Smooth muscle cell (in vitro differentiated cells): ENCODE measurements at regions not wholly inside any gene's neighbourhood (a gene's known extent, or its start where the extent isn't known, plus 50 kb on each side); places are given as distances from the start of the nearest gene placed in this dataset.

Experiments used
- DNase-seq: peaks from one replicate; lab custom pipeline; 2025; ENCODE audit not compliant: unreplicated experiment; lab: John Stamatoyannopoulos, UW
- H2AFZ ChIP-seq: fragments of 200-600 bp; sonication (generic); 2 replicates; pipeline ENCODE4 v1.6.0; 2016; ENCODE audit warnings: antibody characterized with exemption, low read depth, mild to moderate bottlenecking
- H3F3A ChIP-seq: fragments of 200-600 bp; sonication (generic); 2 replicates; pipeline ENCODE4 v1.6.0; 2017; ENCODE audit warnings: antibody characterized with exemption, low read depth
- H3K27ac ChIP-seq: fragments of 200-600 bp; sonication (generic); 2 replicates; pipeline ENCODE4 v1.5.1; 2016; ENCODE audit warnings: low read depth, mild to moderate bottlenecking
- H3K27me3 ChIP-seq: fragments of 200-600 bp; sonication (generic); 2 replicates; pipeline ENCODE4 v1.6.1; 2016; ENCODE audit warnings: low read depth, mild to moderate bottlenecking
- H3K36me3 ChIP-seq: fragments of 200-600 bp; sonication (generic); 2 replicates; pipeline ENCODE4 v1.5.1; 2016; ENCODE audit warnings: low read depth
- H3K4me1 ChIP-seq: fragments of 200-600 bp; sonication (generic); 2 replicates; pipeline ENCODE4 v1.5.1; 2016; ENCODE audit warnings: low read depth
- H3K4me2 ChIP-seq: fragments of 200-600 bp; sonication (generic); 2 replicates; pipeline ENCODE4 v1.6.0; 2016; ENCODE audit warnings: mild to moderate bottlenecking
- H3K4me3 ChIP-seq: fragments of 200-600 bp; sonication (generic); 2 replicates; pipeline ENCODE4 v1.5.1; 2016; ENCODE audit warnings: mild to moderate bottlenecking
- H3K79me2 ChIP-seq: fragments of 200-600 bp; sonication (generic); 2 replicates; pipeline ENCODE4 v1.6.0; 2016; ENCODE audit warnings: low read depth, mild to moderate bottlenecking
- H3K9ac ChIP-seq: fragments of 200-600 bp; sonication (generic); 2 replicates; pipeline ENCODE4 v1.6.0; 2016; ENCODE audit warnings: low read depth
- H3K9me3 ChIP-seq: fragments of 200-600 bp; sonication (generic); replicated peaks from 2 replicates; pipeline ENCODE4 v1.5.1; 2016; ENCODE audit warnings: low read depth
- H4K20me1 ChIP-seq: fragments of 200-600 bp; sonication (generic); 2 replicates; pipeline ENCODE4 v1.6.0; 2016; ENCODE audit warnings: low read depth
- CTCF ChIP-seq: fragments of 200-600 bp; sonication (generic); IDR thresholded peaks from 2 replicates; pipeline ENCODE4 v1.5.1; 2017; ENCODE audit warnings: borderline replicate concordance, mild to moderate bottlenecking, antibody characterized with exemption; ENCODE audit not compliant: insufficient read depth, poor library complexity, severe bottlenecking
- WGBS: methylation state at CpG from one replicate; pipeline ENCODE4 v1.1.7; 2016; ENCODE audit warnings: low lambda C conversion rate; 5-methylcytosine and 5-hydroxymethylcytosine counted together

GRCh38 chr16:26705346-26705745, 361.4 kb upstream of the C16orf82 start:
- Histone ChIP-seq H3K4me1 (no peaks in the 10 kb centered on the region), H3K4me3 (no peak overlapping the region), H3K4me2 (no peak overlapping the region), H4K20me1 (no peaks in the 10 kb centered on the region), H3K36me3 (no peaks in the 10 kb centered on the region), H3K79me2 (no peaks in the 10 kb centered on the region), H3F3A (no peaks in the 10 kb centered on the region), H3K27me3 (no peaks in the 10 kb centered on the region), H3K9ac (no peak overlapping the region), H3K27ac (no peak overlapping the region), H3K9me3 (no peaks in the 10 kb centered on the region), H2AFZ (no peak overlapping the region)
- TF ChIP-seq CTCF: no peak
- DNase-seq: no peak
- WGBS: 86% methylated on average over 1 of the region's 1 CpG

DNA sequence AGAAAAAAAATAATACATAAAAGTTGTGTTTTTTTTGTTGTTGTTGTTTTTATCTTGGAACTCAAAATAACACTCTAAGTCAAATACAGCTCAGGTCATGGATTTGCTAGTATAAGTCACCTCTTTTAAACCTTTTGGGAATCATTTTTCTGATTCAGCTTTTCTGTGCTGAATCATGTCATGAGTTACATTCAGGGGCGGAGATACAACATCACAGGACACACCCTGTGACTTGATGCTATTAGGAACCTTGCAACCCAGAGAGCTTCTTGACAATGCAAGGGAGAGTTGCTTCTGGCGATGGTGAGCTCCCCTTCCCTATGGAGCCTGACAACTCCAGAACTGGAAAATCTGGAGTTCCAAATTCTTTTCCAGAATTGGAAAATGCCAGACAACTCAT, 358.3 kb upstream of the C16orf82 start:
- Histone ChIP-seq H3K36me3 (no peaks in the 10 kb centered on the region), H3F3A (no peaks in the 10 kb centered on the region), H3K27me3 (no peaks in the 10 kb centered on the region), H3K79me2 (no peaks in the 10 kb centered on the region), H3K27ac (no peak overlapping the region), H3K9me3 (no peaks in the 10 kb centered on the region), H4K20me1 (no peaks in the 10 kb centered on the region), H3K4me3 (no peak overlapping the region), H3K9ac (no peak overlapping the region), H3K4me1 (peaks cover 3% of the 10 kb centered on the region), H2AFZ (no peak overlapping the region), H3K4me2 (no peak overlapping the region)
- no peak for TF ChIP-seq CTCF
- 89% methylated on average over 2 of the region's 2 CpGs for WGBS
- DNase-seq: no peak

DNA sequence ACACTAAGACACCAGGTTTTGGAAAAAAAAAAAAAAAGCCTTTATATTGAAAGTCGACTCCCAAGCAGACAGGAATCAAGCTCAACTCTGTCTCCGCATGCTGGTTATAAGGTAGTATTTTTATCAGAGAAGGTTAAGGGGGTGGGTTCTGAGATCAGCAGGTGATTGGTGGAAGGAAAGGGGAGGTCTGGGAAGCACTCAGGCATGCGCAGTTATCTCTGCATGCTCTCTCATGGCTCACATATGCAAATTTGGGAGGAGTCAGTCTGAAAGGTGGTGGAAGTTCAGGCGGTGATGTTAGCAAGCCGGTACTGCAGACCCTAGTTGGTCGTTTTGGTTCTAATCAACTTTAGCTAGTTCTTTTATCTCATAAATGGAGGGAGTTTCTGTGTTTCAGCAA, 357.6 kb upstream of the C16orf82 start:
- Histone ChIP-seq H3K27me3 (no peaks in the 10 kb centered on the region), H4K20me1 (no peaks in the 10 kb centered on the region), H3F3A (no peaks in the 10 kb centered on the region), H3K4me3 (no peak overlapping the region), H3K27ac (no peak overlapping the region), H3K9me3 (no peaks in the 10 kb centered on the region), H3K36me3 (no peaks in the 10 kb centered on the region), H3K4me1 (peaks cover 11% of the 10 kb centered on the region), H2AFZ (no peak overlapping the region), H3K4me2 (no peak overlapping the region), H3K79me2 (no peaks in the 10 kb centered on the region), H3K9ac (no peak overlapping the region)
- no peak for TF ChIP-seq CTCF
- WGBS: 80% methylated on average over 6 of the region's 6 CpGs
- no peak for DNase-seq

GRCh38 chr16:26709754-26710153, 357.0 kb upstream of the C16orf82 start:
- no peak for DNase-seq
- H3K9me3 ChIP-seq: no peaks in the 10 kb centered on the region
- no peaks in the 10 kb centered on the region for H3K27me3 ChIP-seq
- WGBS: 81% methylated on average over 2 of the region's 2 CpGs
- H4K20me1 ChIP-seq: no peaks in the 10 kb centered on the region
- no peak overlapping the region for H2AFZ ChIP-seq
- H3K4me3 ChIP-seq: no peak overlapping the region
- H3K79me2 ChIP-seq: no peaks in the 10 kb centered on the region
- no peak overlapping the region for H3K4me2 ChIP-seq
- TF ChIP-seq CTCF: no peak
- H3F3A ChIP-seq: no peaks in the 10 kb centered on the region
- no peaks in the 10 kb centered on the region for H3K36me3 ChIP-seq
- H3K27ac ChIP-seq: no peak overlapping the region
- H3K9ac ChIP-seq: no peak overlapping the region
- H3K4me1 ChIP-seq: peaks cover 13% of the 10 kb centered on the region
